ENCODE measurements at regions not wholly inside any gene's neighbourhood (a gene's known extent, or its start where the extent isn't known, plus 50 kb on each side); places are given as distances from the start of the nearest gene placed in this dataset.

DNA sequence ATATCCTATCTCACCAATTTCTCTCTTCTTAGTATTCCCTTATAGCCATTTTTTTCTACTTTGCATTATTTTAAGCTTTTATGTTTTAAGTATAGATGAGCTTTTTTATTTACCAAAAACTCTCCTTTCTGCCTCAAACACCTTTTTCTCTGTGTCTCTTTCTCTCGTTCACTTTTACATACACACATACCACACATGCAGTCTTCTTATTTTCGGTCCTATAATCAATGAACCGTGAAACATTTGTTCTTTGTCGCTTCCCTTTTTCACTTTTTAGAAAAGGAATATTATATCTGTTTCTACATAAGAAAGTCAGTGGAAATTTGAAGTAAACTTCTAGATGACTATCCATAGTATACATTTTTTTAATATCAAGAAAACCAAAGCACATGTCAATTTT, 183.2 kb downstream of the MRPL39 start:
- FAIRE-seq, result no peak
- TF ChIP-seq EZH2 (IDR thresholded peaks at IDR 0.05; ENCODE audit: borderline replicate concordance, low read depth, low read length, severe bottlenecking) (no peak), JUN (IDR thresholded peaks at IDR 0.05; ENCODE audit: borderline replicate concordance, insufficient read depth, insufficient read length, low read depth) (no peak), POLR2A (IDR thresholded peaks at IDR 0.05; ENCODE audit: low read depth, low read length) (no peak), POLR2AphosphoS5 (IDR thresholded peaks at IDR 0.05; ENCODE audit: insufficient read depth, low read depth, low read length) (no peak), MYC (IDR thresholded peaks at IDR 0.05; ENCODE audit: low read depth, low read length) (no peak), CTCF (IDR thresholded peaks at IDR 0.05; ENCODE audit: extremely low read depth in 1 of 2, insufficient read depth in 1 of 2, low read depth in 1 of 2, low read length in 2 of 2) (no peak), GATA2 (IDR thresholded peaks at IDR 0.05; ENCODE audit: insufficient read depth, insufficient read length, low read depth, low read length) (no peak), FOS (IDR thresholded peaks at IDR 0.05; ENCODE audit: borderline replicate concordance, insufficient read depth, low read length) (no peak), MAX (IDR thresholded peaks at IDR 0.05; ENCODE audit: insufficient read depth, insufficient read length) (no peak)
- Histone ChIP-seq H3K79me2 (ENCODE audit: control insufficient read depth, insufficient read depth, low read length) (no peaks in the 10 kb centered on the region), H3K27ac (ENCODE audit: insufficient read depth, low read depth, low read length) (no peak overlapping the region), H3K9ac (replicated peaks; ENCODE audit: extremely low read depth, insufficient read depth, low read length) (no peak overlapping the region), H3K4me3 (replicated peaks in 1 of 3; ENCODE audit: insufficient read depth in 1 of 3, low read depth in 1 of 3, low read length in 3 of 3) (no peak overlapping the region), H3K27me3 (ENCODE audit: control insufficient read depth in 2 of 2, insufficient read depth in 2 of 2, low read length in 2 of 2) (no peaks in the 10 kb centered on the region), H3K4me2 (ENCODE audit: insufficient read depth, low read length) (no peak overlapping the region), H2AFZ (ENCODE audit: low read depth, low read length) (no peak overlapping the region), H3K9me3 (replicated peaks; ENCODE audit: control insufficient read depth, insufficient read depth, low read length) (no peaks in the 10 kb centered on the region), H3K36me3 (ENCODE audit: control insufficient read depth in 2 of 2, extremely low read depth in 1 of 2, insufficient read depth in 2 of 2, low read length in 2 of 2) (no peaks in the 10 kb centered on the region), H3K4me1 (ENCODE audit: control insufficient read depth, extremely low read depth, insufficient read depth, low read length) (no peaks in the 10 kb centered on the region), H3K9me1 (replicated peaks; ENCODE audit: control insufficient read depth, extremely low read depth, insufficient read depth, low read length) (no peaks in the 10 kb centered on the region), H4K20me1 (replicated peaks; ENCODE audit: control insufficient read depth, extremely low read depth, insufficient read depth, low read length) (no peaks in the 10 kb centered on the region)
- ChIA-PET POLR2A (no interaction called here), CTCF (interaction anchor here (1.0 kb wide), 1 partner anchor 138 kb away, joined by 3 read pairs; no protein-coding TSS in a partner anchor)
- dilution Hi-C loops (cut with MboI; ENCODE audit: extremely low pct_ligation_motif_present, low sequenced_read_pairs) (no loop called here), intact Hi-C loops (cut with micrococcal nuclease) (loop anchor here (10.0 kb wide), 1 partner anchor 371 kb away; no protein-coding TSS in a partner anchor)
- no peak for DNase-seq (ENCODE audit: low read depth, low spot score)
- BruUV-seq (replicated peaks), result no TSS peak

All from endothelial cell of umbilical vein (primary cell).